ENCODE measurements at regions not wholly inside any gene's neighbourhood (a gene's known extent, or its start where the extent isn't known, plus 50 kb on each side); places are given as distances from the start of the nearest gene placed in this dataset.

- no peak for DNase-seq (ENCODE audit: low spot score)
- POLR2A ChIA-PET (ENCODE audit: low non-redundant PET): no interaction called here
- TF ChIP-seq CTCF (conservative IDR thresholded peaks at IDR 0.05; ENCODE audit: low read depth): no peak
- H3K27ac ChIP-seq: no peak overlapping the region
- CTCF ChIA-PET: no interaction called here
These were observed 53.4 kb downstream of the GAS1 start for GRCh38 chr9:86893811-86894490.

- TF ChIP-seq CTCF (conservative IDR thresholded peaks at IDR 0.05; ENCODE audit: low read depth): no peak
- ChIA-PET POLR2A (ENCODE audit: low non-redundant PET) (no interaction called here), CTCF (no interaction called here)
- no peak overlapping the region for H3K27ac ChIP-seq
- DNase-seq (ENCODE audit: low spot score): peak; percentile 34
These were observed 54.7 kb downstream of the GAS1 start for GRCh38 chr9:86892576-86892975.

GRCh38 chr9:86891886-86892437 lies 55.3 kb downstream of the GAS1 start:
- no peak for TF ChIP-seq CTCF (conservative IDR thresholded peaks at IDR 0.05; ENCODE audit: low read depth)
- no peak overlapping the region for H3K27ac ChIP-seq
- ChIA-PET CTCF (no interaction called here), POLR2A (ENCODE audit: low non-redundant PET) (no interaction called here)
- no peak for DNase-seq (ENCODE audit: low spot score)

GRCh38 chr9:86891091-86891490 lies 56.2 kb downstream of the GAS1 start:
- no peak for DNase-seq (ENCODE audit: low spot score)
- POLR2A ChIA-PET (ENCODE audit: low non-redundant PET): no interaction called here
- H3K27ac ChIP-seq: no peak overlapping the region
- TF ChIP-seq CTCF (conservative IDR thresholded peaks at IDR 0.05; ENCODE audit: low read depth): no peak
- CTCF ChIA-PET: interaction anchor here (0.5 kb wide), 1 partner anchor 54 kb away, joined by 4 read pairs; no protein-coding TSS in a partner anchor

GRCh38 chr9:86885232-86885631 lies 62.1 kb downstream of the GAS1 start:
- ChIA-PET POLR2A (ENCODE audit: low non-redundant PET) (no interaction called here), CTCF (interaction anchor here (0.6 to 0.7 kb wide), 2 partner anchors 38 to 227 kb away, joined by 3 read pairs; no protein-coding TSS in a partner anchor)

GRCh38 chr9:86876621-86877196 lies 70.6 kb downstream of the GAS1 start:
- TF ChIP-seq CTCF (conservative IDR thresholded peaks at IDR 0.05; ENCODE audit: low read depth): no peak
- CTCF ChIA-PET: no interaction called here
- POLR2A ChIA-PET (ENCODE audit: low non-redundant PET): no interaction called here
- DNase-seq (ENCODE audit: low spot score): no peak
- H3K27ac ChIP-seq: no peak overlapping the region

More at GRCh38 chr9:86885232-86885631, 62.1 kb downstream of the GAS1 start:
- no peak for DNase-seq (ENCODE audit: low spot score)
- no peak for TF ChIP-seq CTCF (conservative IDR thresholded peaks at IDR 0.05; ENCODE audit: low read depth)
- H3K27ac ChIP-seq: no peak overlapping the region

Data from RWPE1 (cell line).